Posterior cingulate gyrus (tissue), 11 donors: ENCODE measurements at regions not wholly inside any gene's neighbourhood (a gene's known extent, or its start where the extent isn't known, plus 50 kb on each side); places are given as distances from the start of the nearest gene placed in this dataset.
"Not testable (repeated sequence)": the region's sequence is repeated elsewhere in the genome, so short reads cannot be mapped to it uniquely, and the experiment has no call there.

Source experiments
- DNase-seq, 10 donors: peaks; one replicate each; pipeline versions ENCODE4 v3.0.0 to v3.0.0-alpha.2; 2020 to 2021; ENCODE audit warnings: mixed read lengths in 3 of 10
- intact Hi-C: fragments of 100-400 bp; cut with DNase I; formaldehyde crosslinking; loops from one replicate; pipeline ENCODE4 v1.15.1; 2023

GRCh38 chr9:88890546-88890945 lies 100.7 kb upstream of the S1PR3 start:
- intact Hi-C loops, result no loop called here
- DNase-seq, result no peak

GRCh38 chr9:88891040-88891439 lies 100.2 kb upstream of the S1PR3 start:
- no peak for DNase-seq
- intact Hi-C loops, result no loop called here

DNA sequence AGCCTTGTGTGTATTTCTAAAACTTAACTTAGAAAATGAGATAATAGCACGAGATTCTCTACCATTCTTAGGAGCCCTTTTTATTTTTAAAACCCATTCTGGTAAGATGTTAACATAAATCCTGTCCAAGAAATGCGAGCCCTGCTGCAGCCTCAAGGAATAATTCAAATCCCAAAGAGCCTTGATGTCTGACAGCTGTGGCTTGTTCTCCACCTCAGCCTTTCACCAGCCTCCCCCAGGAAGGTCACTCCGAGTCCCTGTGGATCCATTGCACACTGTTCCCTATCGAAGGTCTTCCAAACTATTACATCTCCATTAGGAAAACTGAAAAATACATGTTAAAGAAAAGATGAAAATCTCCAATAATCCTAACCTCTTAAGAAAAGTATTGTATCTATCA lies 98.5 kb upstream of the S1PR3 start:
- DNase-seq, result no peak
- intact Hi-C loops, result no loop called here

DNA sequence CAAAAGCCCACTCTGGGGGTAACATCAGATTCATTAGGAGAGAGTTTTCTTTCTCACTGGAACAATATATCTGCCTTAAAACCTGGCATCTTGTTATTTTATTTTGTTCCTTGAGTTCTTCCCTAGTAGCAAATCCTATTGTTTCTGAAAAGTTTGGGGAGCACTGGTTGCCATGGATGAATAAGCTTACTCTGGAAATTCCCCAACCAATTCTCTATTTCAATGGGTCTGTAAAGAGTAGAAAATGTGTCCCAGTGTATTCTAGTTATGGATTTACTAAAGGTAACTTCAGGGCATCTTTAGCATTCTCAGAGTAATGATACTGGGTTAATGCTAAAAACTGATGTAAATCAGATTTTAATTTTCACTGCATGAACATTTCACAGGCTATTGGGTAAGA lies 94.2 kb upstream of the S1PR3 start:
- intact Hi-C loops, result no loop called here
- no peak for DNase-seq

DNA sequence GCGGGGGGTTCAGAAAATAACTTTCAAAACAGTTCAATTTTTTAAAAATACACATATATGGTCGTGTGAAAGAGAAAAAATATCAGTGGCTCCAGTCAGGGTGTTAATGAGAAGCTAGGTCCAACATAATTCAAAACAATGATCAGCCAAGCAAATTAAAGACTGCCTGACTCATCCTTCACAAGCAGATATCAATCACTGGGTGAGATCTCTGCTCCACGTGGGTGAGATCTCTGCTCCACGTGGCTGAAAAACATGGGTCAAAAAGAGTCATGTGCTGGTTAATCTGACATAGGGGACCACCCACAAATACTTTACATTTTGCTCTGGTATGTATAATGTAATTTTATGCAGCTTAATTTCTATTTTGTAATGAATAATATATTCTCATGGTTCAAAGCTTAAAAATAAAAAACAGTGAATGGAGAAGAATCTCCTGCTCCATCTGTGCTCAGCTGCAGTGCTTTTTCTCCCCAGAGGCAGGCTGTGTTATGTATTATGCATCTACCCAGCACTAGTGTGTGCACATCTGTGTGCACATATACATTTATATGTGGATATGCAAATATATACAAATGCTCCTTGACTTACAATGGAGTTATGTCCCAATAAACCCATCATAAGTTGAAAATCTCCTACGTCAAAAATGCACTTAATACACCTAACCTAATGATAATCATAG lies 93.1 kb upstream of the S1PR3 start:
- intact Hi-C loops, result no loop called here
- DNase-seq, result no peak

- intact Hi-C loops, result no loop called here
- no peak for DNase-seq
These were observed 85.8 kb upstream of the S1PR3 start for GRCh38 chr9:88905506-88905905.

- intact Hi-C loops, result no loop called here
These were observed 75.4 kb upstream of the S1PR3 start for GRCh38 chr9:88915916-88916315.

DNA sequence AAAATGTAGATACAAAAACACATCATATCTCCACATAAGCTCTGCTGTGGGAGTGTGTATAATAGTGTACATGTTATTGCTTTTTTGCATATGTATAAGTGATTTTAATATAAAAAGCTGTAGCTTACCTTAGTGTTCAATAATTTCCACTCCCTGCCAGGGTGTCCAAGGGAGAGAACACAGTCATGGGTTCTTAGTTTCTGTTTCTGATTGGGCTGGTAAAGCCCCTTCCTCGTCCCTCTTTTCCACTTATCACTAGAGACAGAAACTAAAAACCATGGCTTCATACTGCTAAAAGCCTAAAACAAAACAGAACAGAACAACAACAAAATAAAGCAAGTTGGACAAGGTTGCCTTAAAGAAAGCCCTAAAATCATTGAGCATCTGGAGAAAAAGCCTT lies 74.4 kb upstream of the S1PR3 start:
- no peak for DNase-seq
- intact Hi-C loops, result no loop called here

More at GRCh38 chr9:88915916-88916315, 75.4 kb upstream of the S1PR3 start:
- no peak for DNase-seq

- DNase-seq, result no peak
- intact Hi-C loops, result no loop called here
These were observed 73.9 kb upstream of the S1PR3 start for GRCh38 chr9:88917375-88917774.

GRCh38 chr9:88918537-88918936 lies 72.7 kb upstream of the S1PR3 start:
- intact Hi-C loops, DNase-seq: not testable (repeated sequence)

- intact Hi-C loops, result no loop called here
- DNase-seq, result no peak
These were observed 70.6 kb upstream of the S1PR3 start for GRCh38 chr9:88920645-88921044.

DNA sequence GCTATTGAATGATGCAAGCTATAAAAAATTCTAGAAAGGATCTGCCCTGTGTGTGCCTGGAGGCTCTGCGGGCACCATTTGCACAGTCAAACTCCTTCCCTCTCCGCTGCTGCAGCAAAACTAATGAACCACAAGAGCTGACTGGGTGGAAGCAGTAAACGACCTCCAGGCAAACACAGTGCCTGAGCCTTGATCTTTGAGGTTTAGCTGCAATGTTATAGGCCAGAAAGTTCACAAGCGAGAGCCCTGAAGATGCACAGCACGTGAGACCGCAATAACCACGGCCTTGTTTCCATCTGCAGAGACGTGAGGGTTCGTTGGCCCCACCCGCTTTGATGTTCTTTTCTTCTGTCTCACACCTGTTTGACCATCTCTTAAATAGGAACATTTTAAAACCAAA lies 69.2 kb upstream of the S1PR3 start:
- no peak for DNase-seq
- intact Hi-C loops, result no loop called here

- intact Hi-C loops, result no loop called here
- DNase-seq, result no peak
These were observed 68.2 kb upstream of the S1PR3 start for GRCh38 chr9:88923092-88923491.

DNA sequence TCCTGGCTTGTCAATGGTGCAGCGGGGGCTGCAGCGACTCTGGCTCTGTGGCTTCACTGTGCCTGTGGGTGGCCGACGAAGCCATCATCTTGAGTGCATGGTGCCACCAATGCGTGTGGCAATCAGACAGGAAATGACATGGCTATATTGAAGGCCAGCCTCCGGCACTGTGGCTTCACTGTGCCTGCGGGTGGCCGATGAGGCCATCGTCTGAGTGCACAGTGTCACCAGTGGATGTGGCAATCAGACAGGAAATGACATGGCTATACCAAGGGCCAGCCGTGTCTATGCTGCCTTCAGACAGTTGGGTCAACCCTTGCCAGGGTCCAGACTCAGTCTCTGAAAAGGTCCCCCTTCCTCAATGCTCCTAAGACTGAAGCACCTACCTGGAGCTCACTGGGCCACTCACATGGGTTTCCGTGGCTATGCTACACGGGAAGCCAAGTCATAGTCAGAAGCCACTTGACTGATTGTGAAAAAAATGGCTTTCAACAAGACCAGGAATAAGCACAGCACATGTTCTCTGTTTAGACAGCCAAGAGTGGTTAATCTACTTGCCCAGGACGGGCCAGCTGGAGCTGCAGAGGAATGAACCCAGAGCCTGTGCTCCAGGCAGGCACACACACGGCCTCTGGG lies 67.5 kb upstream of the S1PR3 start:
- intact Hi-C loops, result no loop called here
- DNase-seq, result no peak

DNA sequence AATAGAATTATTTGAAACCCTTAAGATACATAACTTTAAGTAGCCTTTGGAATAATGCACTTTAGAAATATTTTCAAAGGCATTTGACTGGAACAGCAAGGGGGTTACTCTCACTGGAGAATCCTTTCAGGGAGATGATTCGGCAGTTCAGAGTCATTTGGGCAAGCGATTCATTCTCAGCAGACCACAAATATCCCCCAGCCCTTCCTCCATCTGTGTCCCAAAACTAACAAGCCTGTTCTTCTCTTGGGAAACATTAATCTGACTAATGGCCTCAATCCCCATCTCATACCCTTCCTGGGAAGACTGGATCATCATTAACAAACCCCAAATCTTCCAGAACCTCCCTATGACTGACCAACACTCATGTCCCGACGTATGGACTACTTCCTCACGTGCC lies 65.8 kb upstream of the S1PR3 start:
- intact Hi-C loops, result no loop called here

GRCh38 chr9:88926781-88927505 lies 64.3 kb upstream of the S1PR3 start:
- no peak for DNase-seq
- intact Hi-C loops, result no loop called here

More for the DNA sequence above, 65.8 kb upstream of the S1PR3 start:
- DNase-seq, result no peak

- no peak for DNase-seq
- intact Hi-C loops, result no loop called here
These were observed 63.8 kb upstream of the S1PR3 start for GRCh38 chr9:88927510-88927909.

GRCh38 chr9:88930716-88931115 lies 60.6 kb upstream of the S1PR3 start:
- DNase-seq, result no peak
- intact Hi-C loops, result no loop called here

- no peak for DNase-seq
These were observed 58.5 kb upstream of the S1PR3 start for GRCh38 chr9:88932766-88933165.

DNA sequence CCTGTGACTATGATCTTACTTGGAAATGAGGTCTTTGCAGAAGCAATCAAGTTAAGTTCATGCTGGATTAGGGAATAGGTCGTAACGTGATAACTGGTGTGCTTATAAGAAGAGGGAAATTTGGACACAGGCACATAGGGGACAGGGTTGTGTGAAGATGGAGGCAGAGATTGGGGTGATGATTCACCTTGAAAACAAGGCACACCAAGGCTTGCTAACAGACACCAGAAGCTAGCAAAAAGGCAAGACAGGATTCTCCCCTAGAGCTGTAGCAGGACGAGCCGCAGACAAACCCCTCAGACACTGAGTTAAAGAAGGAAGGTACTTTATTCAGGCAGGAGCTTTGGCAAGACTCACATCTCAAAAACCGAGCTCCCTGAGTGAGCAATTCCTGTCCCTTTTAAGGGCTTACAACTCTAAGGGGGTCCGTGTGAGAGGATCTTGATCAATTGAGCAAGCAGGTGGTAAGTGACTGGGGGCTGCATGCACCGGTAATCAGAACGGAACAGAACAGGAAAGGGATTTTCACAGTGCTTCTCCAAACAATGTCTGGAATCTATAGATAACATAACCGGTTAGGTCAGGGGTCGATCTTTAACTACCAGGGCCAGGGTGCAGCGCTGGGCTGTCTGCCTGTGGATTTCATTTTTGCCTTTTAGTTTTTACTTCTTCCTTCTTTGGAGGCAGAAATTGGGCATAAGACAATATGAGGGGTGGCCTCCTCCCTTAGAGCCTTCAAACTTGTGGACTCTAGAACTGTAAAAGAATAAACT lies 57.5 kb upstream of the S1PR3 start:
- intact Hi-C loops, result no loop called here
- no peak for DNase-seq

More at GRCh38 chr9:88932766-88933165, 58.5 kb upstream of the S1PR3 start:
- intact Hi-C loops, result no loop called here
